HUES48 (cell line): ENCODE measurements at regions not wholly inside any gene's neighbourhood (a gene's known extent, or its start where the extent isn't known, plus 50 kb on each side); places are given as distances from the start of the nearest gene placed in this dataset.
"Not testable (repeated sequence)": the region's sequence is repeated elsewhere in the genome, so short reads cannot be mapped to it uniquely, and the experiment has no call there.

Experiments used
- H3K27ac ChIP-seq: one replicate; pipeline ENCODE4 v1.7.0; 2013; ENCODE audit warnings: low read depth, low read length, inconsistent platforms
- H3K27me3 ChIP-seq: 2 replicates; pipeline ENCODE4 v1.6.1; 2013; ENCODE audit warnings: mild to moderate bottlenecking, low read length; ENCODE audit not compliant: control insufficient read depth, insufficient read depth
- H3K36me3 ChIP-seq: 2 replicates; pipeline ENCODE4 v1.6.1; 2013; ENCODE audit warnings: low read length; ENCODE audit not compliant: control insufficient read depth, insufficient read depth
- H3K4me1 ChIP-seq: 2 replicates; pipeline ENCODE4 v1.6.1; 2013; ENCODE audit warnings: mild to moderate bottlenecking, low read length; ENCODE audit not compliant: control insufficient read depth, insufficient read depth
- H3K4me3 ChIP-seq: 2 replicates; pipeline ENCODE4 v1.5.1; 2013; ENCODE audit warnings: mild to moderate bottlenecking, low read depth, low read length
- H3K9ac ChIP-seq: 2 replicates; pipeline ENCODE4 v1.6.1; 2013; ENCODE audit warnings: mild to moderate bottlenecking, low read depth, low read length, moderate library complexity
- H3K9me3 ChIP-seq: 2 replicates; pipeline ENCODE4 v1.6.1; 2013; ENCODE audit warnings: low read length; ENCODE audit not compliant: control insufficient read depth, insufficient read depth

- no peaks in the 10 kb centered on the region for H3K36me3 ChIP-seq
- H3K9ac ChIP-seq, result no peak overlapping the region
- H3K4me3 ChIP-seq, result no peak overlapping the region
- H3K27ac ChIP-seq, result no peak overlapping the region
- H3K27me3 ChIP-seq, result no peaks in the 10 kb centered on the region
- no peaks in the 10 kb centered on the region for H3K9me3 ChIP-seq
- H3K4me1 ChIP-seq, result peaks cover 19% of the 10 kb centered on the region
Measured at GRCh38 chr10:33022090-33022489, 64.1 kb upstream of the ITGB1 start.

GRCh38 chr10:33016988-33017387, 59.0 kb upstream of the ITGB1 start:
- no peaks in the 10 kb centered on the region for H3K9me3 ChIP-seq
- H3K9ac ChIP-seq, result no peak overlapping the region
- no peaks in the 10 kb centered on the region for H3K4me1 ChIP-seq
- H3K36me3 ChIP-seq, result no peaks in the 10 kb centered on the region
- no peak overlapping the region for H3K27ac ChIP-seq
- no peaks in the 10 kb centered on the region for H3K27me3 ChIP-seq
- no peak overlapping the region for H3K4me3 ChIP-seq

DNA sequence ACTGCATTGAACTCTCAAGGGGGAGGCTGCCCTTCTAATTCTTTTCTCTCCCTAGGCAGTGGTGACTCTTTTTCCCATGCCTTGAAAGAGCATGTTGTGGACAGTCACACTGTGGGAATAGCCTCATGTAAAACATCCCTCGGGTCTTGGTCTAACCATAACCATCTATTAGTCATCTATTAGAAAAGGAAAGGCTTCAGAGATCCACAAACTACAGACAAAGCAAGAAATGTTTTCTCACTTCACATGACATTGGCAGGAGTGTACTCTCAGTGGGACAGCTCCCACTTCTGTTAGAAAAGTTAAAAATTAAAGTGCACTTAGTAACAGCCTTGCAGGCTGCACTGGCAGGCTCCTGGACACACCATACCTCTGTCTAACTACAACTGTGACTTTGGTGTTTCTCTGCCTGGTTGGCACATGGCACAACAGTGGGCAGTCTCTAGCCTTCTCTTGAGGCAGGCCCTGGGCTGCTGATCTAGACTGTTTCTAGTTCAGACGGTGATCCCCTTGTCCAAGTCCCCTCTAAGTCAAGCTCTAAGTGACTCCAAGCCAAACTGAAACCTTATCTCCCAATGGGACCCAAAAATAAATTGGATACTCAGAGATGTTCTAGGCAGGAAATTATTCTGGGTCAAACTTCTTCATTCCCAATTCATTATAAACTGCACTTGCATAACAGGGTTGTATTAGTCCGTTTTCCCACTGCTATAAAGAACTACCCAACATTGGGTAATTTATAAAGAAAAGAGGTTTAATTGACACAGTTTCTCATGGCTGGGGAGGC, 57.9 kb upstream of the ITGB1 start:
- Histone ChIP-seq H3K4me1 (no peaks in the 10 kb centered on the region), H3K9me3 (no peaks in the 10 kb centered on the region), H3K36me3 (no peaks in the 10 kb centered on the region), H3K27me3 (no peaks in the 10 kb centered on the region), H3K9ac (no peak overlapping the region), H3K27ac (no peak overlapping the region), H3K4me3 (no peak overlapping the region)

DNA sequence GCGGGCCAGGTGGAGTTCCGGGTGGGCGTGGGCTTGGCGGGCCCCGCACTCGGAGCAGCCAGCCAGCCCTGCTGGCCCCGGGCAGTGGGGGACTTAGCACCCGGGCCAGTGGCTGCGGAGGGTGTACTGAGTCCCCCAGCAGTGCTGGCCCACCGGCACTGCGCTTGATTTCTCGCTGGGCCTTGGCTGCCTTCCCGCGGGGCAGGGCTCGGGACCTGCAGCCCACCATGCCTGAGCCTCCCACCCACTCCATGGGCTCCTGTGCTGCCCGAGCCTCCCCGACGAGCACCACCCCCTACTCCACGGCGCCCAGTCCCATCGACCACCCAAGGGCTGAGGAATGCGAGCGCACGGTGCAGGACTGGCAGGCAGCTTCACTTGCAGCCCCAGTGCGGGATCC, 55.3 kb upstream of the ITGB1 start:
- not testable (repeated sequence) for H3K27ac ChIP-seq, H3K36me3 ChIP-seq, H3K9me3 ChIP-seq, H3K4me3 ChIP-seq, H3K27me3 ChIP-seq, H3K9ac ChIP-seq
- peaks cover 17% of the 10 kb centered on the region for H3K4me1 ChIP-seq

DNA sequence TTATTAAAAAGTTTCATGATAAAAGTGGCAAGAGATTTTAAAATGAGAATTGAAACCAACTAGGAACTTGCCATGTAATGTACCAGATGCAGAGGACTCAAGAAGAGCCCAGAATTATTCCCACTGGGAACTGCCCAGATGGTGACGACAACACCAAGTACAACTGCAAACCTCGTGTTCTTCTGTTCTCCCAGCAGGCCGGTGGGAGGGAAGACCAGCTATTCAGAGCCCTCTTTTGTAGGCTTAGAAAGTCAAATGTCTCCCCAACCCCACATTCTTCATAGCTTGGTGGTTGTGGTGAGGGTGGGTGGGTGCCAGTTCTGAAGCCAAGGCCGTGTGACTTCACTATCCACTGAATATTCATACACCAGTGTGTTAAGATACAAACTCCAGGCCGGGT, 54.3 kb upstream of the ITGB1 start:
- Histone ChIP-seq H3K27ac (no peak overlapping the region), H3K9ac (no peak overlapping the region), H3K4me1 (peaks cover 17% of the 10 kb centered on the region), H3K4me3 (no peak overlapping the region), H3K9me3 (no peaks in the 10 kb centered on the region), H3K27me3 (no peaks in the 10 kb centered on the region), H3K36me3 (no peaks in the 10 kb centered on the region)

- H3K27me3 ChIP-seq, result no peaks in the 10 kb centered on the region
- H3K9ac ChIP-seq, result no peak overlapping the region
- H3K36me3 ChIP-seq, result no peaks in the 10 kb centered on the region
- peaks cover 23% of the 10 kb centered on the region for H3K4me1 ChIP-seq
- H3K27ac ChIP-seq, result no peak overlapping the region
- H3K9me3 ChIP-seq, result no peaks in the 10 kb centered on the region
- H3K4me3 ChIP-seq, result no peak overlapping the region
Measured at GRCh38 chr10:33010132-33011037, 52.4 kb upstream of the ITGB1 start.

DNA sequence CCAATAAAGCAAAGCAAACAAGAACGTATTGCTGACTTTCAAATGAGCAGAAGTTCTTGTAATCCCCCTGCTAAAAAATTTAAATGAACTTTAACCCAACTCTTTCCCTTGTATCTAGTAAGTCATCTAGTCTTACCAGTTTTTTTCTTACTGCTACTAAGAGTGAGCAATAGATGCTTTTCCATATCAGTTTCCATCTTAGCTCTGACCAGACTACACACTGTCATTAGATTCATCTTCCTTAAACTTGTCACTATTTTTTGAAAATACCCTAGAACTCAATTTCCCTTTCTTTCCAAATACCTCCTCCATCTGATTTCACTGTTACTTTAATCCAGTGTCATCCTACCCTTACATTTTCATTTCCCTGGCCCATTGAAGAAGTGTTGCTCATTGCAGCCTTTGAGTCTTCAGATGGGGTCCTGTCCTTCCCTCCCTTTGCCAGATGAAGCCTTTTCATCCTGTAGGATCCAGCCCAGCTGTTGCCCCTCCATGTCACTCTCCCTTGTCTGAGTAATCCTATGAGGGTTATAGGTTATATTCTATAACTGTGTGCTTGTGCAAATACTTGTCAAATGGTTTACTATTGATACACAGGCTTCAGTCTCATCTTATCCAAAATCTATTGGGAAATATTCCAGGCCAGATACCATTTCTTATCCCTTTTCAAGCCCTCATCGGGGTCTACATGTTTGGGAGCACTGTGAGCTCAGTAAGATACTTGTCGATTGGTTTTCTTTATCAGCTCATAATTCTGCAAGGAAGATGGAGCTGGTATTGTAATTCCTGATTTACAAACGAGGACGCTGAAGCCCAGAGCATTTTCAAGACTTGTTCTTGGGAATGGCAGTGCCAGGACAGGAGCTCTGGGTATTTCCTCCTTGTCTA, 51.5 kb upstream of the ITGB1 start:
- Histone ChIP-seq H3K4me3 (0 out of 2 replicates have a peak overlapping the region, but pooled peaks have one; percentile 8), H3K27me3 (no peaks in the 10 kb centered on the region), H3K27ac (no peak overlapping the region), H3K4me1 (peaks cover 29% of the 10 kb centered on the region), H3K9me3 (no peaks in the 10 kb centered on the region), H3K36me3 (no peaks in the 10 kb centered on the region), H3K9ac (no peak overlapping the region)

DNA sequence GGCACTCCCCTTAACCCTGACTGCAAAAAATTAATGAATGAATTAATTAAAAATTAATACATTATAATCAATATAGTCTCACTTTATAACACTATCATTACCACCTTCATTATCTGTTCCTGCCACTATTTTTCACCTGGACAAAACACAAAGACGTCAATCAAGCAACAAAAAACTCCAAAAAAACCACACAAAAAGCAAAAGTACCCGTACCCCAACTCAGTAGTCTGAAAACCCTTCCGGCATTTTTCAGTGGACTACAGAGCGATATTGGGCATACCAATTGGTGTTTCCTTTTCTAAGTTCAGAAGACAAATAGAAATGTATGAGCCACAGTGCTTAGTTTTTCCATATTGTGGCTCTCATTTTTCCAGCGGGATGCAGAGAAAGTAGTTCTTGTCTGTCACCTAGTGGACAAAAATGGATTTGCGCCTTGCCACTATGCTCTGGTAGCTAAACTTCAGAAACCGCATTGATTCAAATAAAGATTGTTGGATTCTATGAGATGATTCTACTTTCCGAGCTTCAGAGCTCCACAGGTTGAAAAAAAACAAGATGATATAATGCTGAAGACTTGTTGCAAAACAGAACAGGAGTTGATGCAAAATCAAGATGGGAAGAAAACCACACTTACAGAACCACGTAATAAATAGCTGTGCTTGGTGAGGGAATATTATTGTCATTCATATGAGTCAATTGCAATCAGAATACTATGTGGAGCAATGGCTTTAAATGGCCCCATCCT, 50.6 kb upstream of the ITGB1 start:
- Histone ChIP-seq H3K4me1 (peaks cover 29% of the 10 kb centered on the region), H3K9ac (no peak overlapping the region), H3K36me3 (no peaks in the 10 kb centered on the region), H3K27me3 (no peaks in the 10 kb centered on the region), H3K4me3 (0 out of 2 replicates have a peak overlapping the region, but pooled peaks have one; percentile 8), H3K9me3 (no peaks in the 10 kb centered on the region), H3K27ac (no peak overlapping the region)

DNA sequence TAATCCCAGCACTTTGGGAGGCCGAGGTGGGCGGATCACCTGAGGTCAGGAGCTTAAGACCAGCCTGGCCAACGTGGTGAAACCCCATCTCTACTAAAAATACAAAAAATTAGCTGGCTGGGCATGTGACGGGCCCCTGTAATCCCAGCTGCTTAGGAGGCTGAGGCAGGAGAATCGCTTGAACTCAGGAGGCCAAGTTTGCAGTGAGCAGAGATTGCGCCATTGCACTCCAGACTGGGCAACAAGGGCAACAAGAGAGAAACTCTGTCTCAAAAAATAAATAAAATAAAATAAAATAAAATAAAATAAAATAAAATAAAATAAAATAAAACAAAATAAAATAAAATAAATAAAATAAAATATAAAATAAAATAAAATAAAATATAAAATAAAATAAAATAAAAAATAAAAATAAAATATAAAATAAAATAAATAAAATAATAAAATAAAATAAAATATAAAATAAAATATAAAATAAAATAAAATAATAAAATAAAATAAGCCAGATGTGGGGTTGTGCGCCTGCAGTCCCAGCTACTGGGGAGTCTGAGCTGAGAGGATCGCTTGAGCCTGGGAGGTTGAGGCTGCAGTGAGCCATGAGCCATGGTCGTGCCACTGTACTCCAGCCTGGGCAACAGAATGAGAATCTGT, 49.8 kb upstream of the ITGB1 start:
- not testable (repeated sequence) for H3K27ac ChIP-seq

More for the DNA sequence above, 49.8 kb upstream of the ITGB1 start:
- not testable (repeated sequence) for H3K4me3 ChIP-seq, H3K9me3 ChIP-seq, H3K36me3 ChIP-seq, H3K9ac ChIP-seq, H3K27me3 ChIP-seq
- H3K4me1 ChIP-seq, result peaks cover 29% of the 10 kb centered on the region
